WTC11 (cell line): ENCODE measurements at regions not wholly inside any gene's neighbourhood (a gene's known extent, or its start where the extent isn't known, plus 50 kb on each side); places are given as distances from the start of the nearest gene placed in this dataset.

Source experiments
- ARID4B ChIP-seq: sonication (generic); formaldehyde crosslinking; IDR thresholded peaks from 2 replicates; pipeline ENCODE4 v1.8.0; 2023; ENCODE audit warnings: missing genetic modification reagents, mild to moderate bottlenecking, borderline replicate concordance
- FOXP4 ChIP-seq: sonication (generic); formaldehyde crosslinking; IDR thresholded peaks from 2 replicates; pipeline ENCODE4 v1.8.0; 2022; ENCODE audit warnings: mild to moderate bottlenecking, missing genetic modification reagents
- JUN ChIP-seq: sonication (generic); formaldehyde crosslinking; IDR thresholded peaks from 2 replicates; pipeline ENCODE4 v1.8.0; 2023; ENCODE audit warnings: mild to moderate bottlenecking, missing genetic modification reagents
- NFYB ChIP-seq: sonication (generic); formaldehyde crosslinking; conservative IDR thresholded peaks from 2 replicates; pipeline ENCODE4 v1.8.0; 2022; ENCODE audit warnings: low read depth, missing genetic modification reagents
- NR3C1 ChIP-seq: sonication (generic); formaldehyde crosslinking; conservative IDR thresholded peaks from 2 replicates; pipeline ENCODE4 v1.8.1; 2023; ENCODE audit warnings: low read depth, mild to moderate bottlenecking, missing genetic modification reagents
- SMAD3 ChIP-seq: sonication (generic); formaldehyde crosslinking; IDR thresholded peaks from 2 replicates; pipeline ENCODE4 v1.8.0; 2022; ENCODE audit warnings: missing genetic modification reagents, mild to moderate bottlenecking, borderline replicate concordance
- TCF7 ChIP-seq: sonication (generic); formaldehyde crosslinking; IDR thresholded peaks from 2 replicates; pipeline ENCODE4 v1.8.0; 2022; ENCODE audit warnings: mild to moderate bottlenecking, low read depth, missing genetic modification reagents, moderate library complexity
- ZBTB43 ChIP-seq: sonication (generic); formaldehyde crosslinking; IDR thresholded peaks from 2 replicates; pipeline ENCODE4 v1.8.1; 2023; ENCODE audit warnings: mild to moderate bottlenecking, missing genetic modification reagents
- ZNF232 ChIP-seq: sonication (generic); formaldehyde crosslinking; IDR thresholded peaks from 2 replicates; pipeline ENCODE4 v1.8.0; 2022; ENCODE audit warnings: mild to moderate bottlenecking, missing genetic modification reagents
- TF ChIP-seq, protein P1 (sequence below): sonication (generic); formaldehyde crosslinking; IDR thresholded peaks from 2 replicates; pipeline ENCODE4 v1.8.1; 2022; ENCODE audit warnings: low read depth, mild to moderate bottlenecking, moderate library complexity, missing genetic modification reagents, borderline replicate concordance
- TF ChIP-seq, protein P2 (sequence below): fragments of 200-600 bp; IDR thresholded peaks from 2 replicates; pipeline ENCODE4 v1.8.0; 2022; ENCODE audit warnings: antibody characterized with exemption
- TF ChIP-seq, protein P3 (sequence below): sonication (generic); formaldehyde crosslinking; IDR thresholded peaks from 2 replicates; pipeline ENCODE4 v1.8.0; 2022; ENCODE audit warnings: mild to moderate bottlenecking, missing genetic modification reagents
- TF ChIP-seq, protein P4 (sequence below): sonication (generic); formaldehyde crosslinking; IDR thresholded peaks from 2 replicates; pipeline ENCODE4 v1.8.1; 2023; ENCODE audit warnings: mild to moderate bottlenecking, moderate library complexity, missing genetic modification reagents

DNA sequence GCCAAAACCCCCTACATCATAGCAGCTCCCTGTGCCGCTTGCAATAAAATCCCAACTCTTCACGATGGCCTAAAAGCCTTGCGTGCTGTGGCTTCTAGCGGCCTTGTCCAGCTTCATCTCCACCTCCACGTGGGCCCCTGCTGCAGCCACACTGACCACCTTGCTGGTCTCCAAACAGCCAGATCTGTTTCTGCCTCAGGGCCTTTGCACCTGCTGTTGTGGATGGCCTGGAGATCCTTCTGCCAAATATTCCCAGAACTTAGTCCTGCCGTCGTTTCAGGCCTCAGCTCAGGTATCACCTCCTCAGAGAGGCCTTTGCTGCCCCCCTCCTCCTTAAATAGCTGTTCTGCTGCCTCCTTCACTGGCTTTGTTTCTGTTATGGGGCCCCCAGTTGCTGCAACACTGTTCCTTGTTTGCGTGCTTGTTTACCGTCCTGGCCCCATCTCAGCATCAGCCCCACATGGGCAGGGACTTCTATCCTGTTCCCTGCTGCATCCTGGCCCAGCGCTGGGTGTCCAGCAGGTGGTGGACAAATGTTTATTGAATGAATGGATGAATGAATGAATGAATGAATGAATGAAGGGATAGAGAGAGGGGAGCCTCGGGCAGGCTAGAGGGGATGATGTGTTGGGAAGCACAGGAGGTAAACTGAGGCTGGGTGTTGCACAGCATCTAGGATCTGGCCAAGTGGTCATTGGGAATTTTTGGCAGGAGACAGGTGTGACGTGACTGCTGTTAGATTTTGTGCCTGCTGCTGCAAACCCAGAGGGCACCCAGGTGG lies 171.0 kb upstream of the GSE1 start:
- TF ChIP-seq JUN (CRISPR knock-in tag) (no peak), ZNF232 (CRISPR knock-in tag) (no peak), TCF7 (no peak), ARID4B (no peak), FOXP4 (CRISPR knock-in tag) (no peak), ZBTB43 (CRISPR knock-in tag) (no peak), NFYB (no peak), NR3C1 (CRISPR knock-in tag) (no peak), SMAD3 (no peak)
- TF ChIP-seq, protein P1, sequence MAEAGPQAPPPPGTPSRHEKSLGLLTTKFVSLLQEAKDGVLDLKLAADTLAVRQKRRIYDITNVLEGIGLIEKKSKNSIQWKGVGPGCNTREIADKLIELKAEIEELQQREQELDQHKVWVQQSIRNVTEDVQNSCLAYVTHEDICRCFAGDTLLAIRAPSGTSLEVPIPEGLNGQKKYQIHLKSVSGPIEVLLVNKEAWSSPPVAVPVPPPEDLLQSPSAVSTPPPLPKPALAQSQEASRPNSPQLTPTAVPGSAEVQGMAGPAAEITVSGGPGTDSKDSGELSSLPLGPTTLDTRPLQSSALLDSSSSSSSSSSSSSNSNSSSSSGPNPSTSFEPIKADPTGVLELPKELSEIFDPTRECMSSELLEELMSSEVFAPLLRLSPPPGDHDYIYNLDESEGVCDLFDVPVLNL (CRISPR knock-in tag) = no peak
- TF ChIP-seq, protein P2, sequence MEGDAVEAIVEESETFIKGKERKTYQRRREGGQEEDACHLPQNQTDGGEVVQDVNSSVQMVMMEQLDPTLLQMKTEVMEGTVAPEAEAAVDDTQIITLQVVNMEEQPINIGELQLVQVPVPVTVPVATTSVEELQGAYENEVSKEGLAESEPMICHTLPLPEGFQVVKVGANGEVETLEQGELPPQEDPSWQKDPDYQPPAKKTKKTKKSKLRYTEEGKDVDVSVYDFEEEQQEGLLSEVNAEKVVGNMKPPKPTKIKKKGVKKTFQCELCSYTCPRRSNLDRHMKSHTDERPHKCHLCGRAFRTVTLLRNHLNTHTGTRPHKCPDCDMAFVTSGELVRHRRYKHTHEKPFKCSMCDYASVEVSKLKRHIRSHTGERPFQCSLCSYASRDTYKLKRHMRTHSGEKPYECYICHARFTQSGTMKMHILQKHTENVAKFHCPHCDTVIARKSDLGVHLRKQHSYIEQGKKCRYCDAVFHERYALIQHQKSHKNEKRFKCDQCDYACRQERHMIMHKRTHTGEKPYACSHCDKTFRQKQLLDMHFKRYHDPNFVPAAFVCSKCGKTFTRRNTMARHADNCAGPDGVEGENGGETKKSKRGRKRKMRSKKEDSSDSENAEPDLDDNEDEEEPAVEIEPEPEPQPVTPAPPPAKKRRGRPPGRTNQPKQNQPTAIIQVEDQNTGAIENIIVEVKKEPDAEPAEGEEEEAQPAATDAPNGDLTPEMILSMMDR = no peak
- TF ChIP-seq, protein P3, sequence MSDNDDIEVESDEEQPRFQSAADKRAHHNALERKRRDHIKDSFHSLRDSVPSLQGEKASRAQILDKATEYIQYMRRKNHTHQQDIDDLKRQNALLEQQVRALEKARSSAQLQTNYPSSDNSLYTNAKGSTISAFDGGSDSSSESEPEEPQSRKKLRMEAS (CRISPR knock-in tag) = no peak
- TF ChIP-seq, protein P4, sequence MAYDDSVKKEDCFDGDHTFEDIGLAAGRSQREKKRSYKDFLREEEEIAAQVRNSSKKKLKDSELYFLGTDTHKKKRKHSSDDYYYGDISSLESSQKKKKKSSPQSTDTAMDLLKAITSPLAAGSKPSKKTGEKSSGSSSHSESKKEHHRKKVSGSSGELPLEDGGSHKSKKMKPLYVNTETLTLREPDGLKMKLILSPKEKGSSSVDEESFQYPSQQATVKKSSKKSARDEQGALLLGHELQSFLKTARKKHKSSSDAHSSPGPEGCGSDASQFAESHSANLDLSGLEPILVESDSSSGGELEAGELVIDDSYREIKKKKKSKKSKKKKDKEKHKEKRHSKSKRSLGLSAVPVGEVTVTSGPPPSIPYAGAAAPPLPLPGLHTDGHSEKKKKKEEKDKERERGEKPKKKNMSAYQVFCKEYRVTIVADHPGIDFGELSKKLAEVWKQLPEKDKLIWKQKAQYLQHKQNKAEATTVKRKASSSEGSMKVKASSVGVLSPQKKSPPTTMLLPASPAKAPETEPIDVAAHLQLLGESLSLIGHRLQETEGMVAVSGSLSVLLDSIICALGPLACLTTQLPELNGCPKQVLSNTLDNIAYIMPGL (CRISPR knock-in tag) = no peak
